Pulmonary artery endothelial cell (primary cell): ENCODE measurements at regions not wholly inside any gene's neighbourhood (a gene's known extent, or its start where the extent isn't known, plus 50 kb on each side); places are given as distances from the start of the nearest gene placed in this dataset.

Experiments used
- DNase-seq: peaks from one replicate; pipeline ENCODE4 v3.0.0-alpha.2; 2011; ENCODE audit warnings: low read depth, low spot score

GRCh38 chr15:62825191-62825590 lies 217.4 kb upstream of the TPM1 start:
- no peak for DNase-seq

- no peak for DNase-seq
Measured at GRCh38 chr15:62826561-62826960, 216.0 kb upstream of the TPM1 start.

- no peak for DNase-seq
Measured at GRCh38 chr15:62828364-62828763, 214.2 kb upstream of the TPM1 start.

GRCh38 chr15:62832231-62832630 lies 210.3 kb upstream of the TPM1 start:
- DNase-seq, result no peak

- no peak for DNase-seq
Measured at GRCh38 chr15:62833646-62834045, 208.9 kb upstream of the TPM1 start.

GRCh38 chr15:62834686-62835329 lies 207.7 kb upstream of the TPM1 start:
- DNase-seq, result no peak

GRCh38 chr15:62835351-62835750 lies 207.2 kb upstream of the TPM1 start:
- DNase-seq, result no peak

GRCh38 chr15:62835762-62836161 lies 206.8 kb upstream of the TPM1 start:
- DNase-seq, result no peak

- DNase-seq, result no peak
Measured at GRCh38 chr15:62840526-62841268, 201.8 kb upstream of the TPM1 start.

GRCh38 chr15:62841269-62841628 lies 201.3 kb upstream of the TPM1 start:
- DNase-seq, result no peak

- DNase-seq, result no peak
Measured at GRCh38 chr15:62841891-62842559, 200.5 kb upstream of the TPM1 start.

- no peak for DNase-seq
Measured at GRCh38 chr15:62843311-62843710, 199.2 kb upstream of the TPM1 start.

- DNase-seq, result no peak
Measured at GRCh38 chr15:62844564-62845240, 197.8 kb upstream of the TPM1 start.

- DNase-seq, result no peak
Measured at GRCh38 chr15:62845241-62846126, 197.1 kb upstream of the TPM1 start.

GRCh38 chr15:62846131-62846804 lies 196.3 kb upstream of the TPM1 start:
- no peak for DNase-seq

- no peak for DNase-seq
Measured at GRCh38 chr15:62846805-62847495, 195.6 kb upstream of the TPM1 start.

GRCh38 chr15:62847900-62848489 lies 194.6 kb upstream of the TPM1 start:
- peak; percentile 17 for DNase-seq

GRCh38 chr15:62848632-62849050 lies 193.9 kb upstream of the TPM1 start:
- DNase-seq, result peak; percentile 48

- DNase-seq, result no peak
Measured at GRCh38 chr15:62849316-62850106, 193.0 kb upstream of the TPM1 start.
